ENCODE measurements at regions not wholly inside any gene's neighbourhood (a gene's known extent, or its start where the extent isn't known, plus 50 kb on each side); places are given as distances from the start of the nearest gene placed in this dataset.

DNA sequence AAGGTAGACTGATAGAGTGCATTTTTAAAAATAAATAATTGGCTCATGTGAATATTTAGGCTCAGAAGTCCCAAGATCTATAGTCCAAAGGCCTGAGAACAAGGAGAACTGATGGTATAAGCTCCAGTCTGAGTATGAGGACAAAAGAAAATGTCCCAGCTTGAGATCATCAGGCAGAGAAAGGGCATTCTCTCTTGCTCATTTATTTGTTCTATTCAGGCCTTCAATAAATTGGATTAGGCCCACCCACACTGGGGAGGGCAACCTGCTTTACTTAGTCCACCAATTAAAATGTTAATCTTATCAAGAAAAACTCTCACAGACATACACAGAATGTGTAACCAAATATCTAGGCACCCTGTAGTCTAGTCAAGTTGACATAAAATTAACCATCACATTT is 644.4 kb upstream of the MDGA2 start:
- TF ChIP-seq POLR2A (IDR thresholded peaks at IDR 0.05) = no peak
- TF ChIP-seq, protein P1, sequence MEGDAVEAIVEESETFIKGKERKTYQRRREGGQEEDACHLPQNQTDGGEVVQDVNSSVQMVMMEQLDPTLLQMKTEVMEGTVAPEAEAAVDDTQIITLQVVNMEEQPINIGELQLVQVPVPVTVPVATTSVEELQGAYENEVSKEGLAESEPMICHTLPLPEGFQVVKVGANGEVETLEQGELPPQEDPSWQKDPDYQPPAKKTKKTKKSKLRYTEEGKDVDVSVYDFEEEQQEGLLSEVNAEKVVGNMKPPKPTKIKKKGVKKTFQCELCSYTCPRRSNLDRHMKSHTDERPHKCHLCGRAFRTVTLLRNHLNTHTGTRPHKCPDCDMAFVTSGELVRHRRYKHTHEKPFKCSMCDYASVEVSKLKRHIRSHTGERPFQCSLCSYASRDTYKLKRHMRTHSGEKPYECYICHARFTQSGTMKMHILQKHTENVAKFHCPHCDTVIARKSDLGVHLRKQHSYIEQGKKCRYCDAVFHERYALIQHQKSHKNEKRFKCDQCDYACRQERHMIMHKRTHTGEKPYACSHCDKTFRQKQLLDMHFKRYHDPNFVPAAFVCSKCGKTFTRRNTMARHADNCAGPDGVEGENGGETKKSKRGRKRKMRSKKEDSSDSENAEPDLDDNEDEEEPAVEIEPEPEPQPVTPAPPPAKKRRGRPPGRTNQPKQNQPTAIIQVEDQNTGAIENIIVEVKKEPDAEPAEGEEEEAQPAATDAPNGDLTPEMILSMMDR (IDR thresholded peaks at IDR 0.05) = no peak

Measured in adrenal gland (tissue), 5 donors.